ENCODE measurements at regions not wholly inside any gene's neighbourhood (a gene's known extent, or its start where the extent isn't known, plus 50 kb on each side); places are given as distances from the start of the nearest gene placed in this dataset.
A peak's percentile ranks its signal among the peaks of the same experiment; 100 is the strongest.

DNA sequence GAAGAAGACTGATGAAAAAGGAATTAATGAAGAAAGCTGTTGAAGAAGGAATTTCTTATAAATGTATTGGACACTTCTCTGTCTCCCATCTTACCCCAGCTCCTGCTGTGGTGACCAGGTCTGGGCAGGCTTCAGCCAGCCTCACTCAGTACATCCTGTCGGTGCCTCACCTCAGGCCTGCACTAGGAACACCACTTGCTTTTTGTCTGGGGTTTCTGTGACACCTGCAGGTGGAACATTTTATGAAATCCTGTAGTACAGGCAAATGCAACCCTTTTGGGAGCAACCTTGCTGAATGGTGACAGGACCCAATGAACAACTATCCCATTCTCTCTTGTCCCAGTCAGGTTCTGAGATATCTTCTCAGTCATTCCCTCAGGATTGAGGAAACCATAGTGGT is 129.7 kb downstream of the PRDM13 start:
- TF ChIP-seq, protein P1, sequence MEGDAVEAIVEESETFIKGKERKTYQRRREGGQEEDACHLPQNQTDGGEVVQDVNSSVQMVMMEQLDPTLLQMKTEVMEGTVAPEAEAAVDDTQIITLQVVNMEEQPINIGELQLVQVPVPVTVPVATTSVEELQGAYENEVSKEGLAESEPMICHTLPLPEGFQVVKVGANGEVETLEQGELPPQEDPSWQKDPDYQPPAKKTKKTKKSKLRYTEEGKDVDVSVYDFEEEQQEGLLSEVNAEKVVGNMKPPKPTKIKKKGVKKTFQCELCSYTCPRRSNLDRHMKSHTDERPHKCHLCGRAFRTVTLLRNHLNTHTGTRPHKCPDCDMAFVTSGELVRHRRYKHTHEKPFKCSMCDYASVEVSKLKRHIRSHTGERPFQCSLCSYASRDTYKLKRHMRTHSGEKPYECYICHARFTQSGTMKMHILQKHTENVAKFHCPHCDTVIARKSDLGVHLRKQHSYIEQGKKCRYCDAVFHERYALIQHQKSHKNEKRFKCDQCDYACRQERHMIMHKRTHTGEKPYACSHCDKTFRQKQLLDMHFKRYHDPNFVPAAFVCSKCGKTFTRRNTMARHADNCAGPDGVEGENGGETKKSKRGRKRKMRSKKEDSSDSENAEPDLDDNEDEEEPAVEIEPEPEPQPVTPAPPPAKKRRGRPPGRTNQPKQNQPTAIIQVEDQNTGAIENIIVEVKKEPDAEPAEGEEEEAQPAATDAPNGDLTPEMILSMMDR (conservative IDR thresholded peaks at IDR 0.05; ENCODE audit: low read depth, low read length), result peak; percentile 11
- no peak overlapping the region for H3K4me3 ChIP-seq (ENCODE audit: low read depth, low read length)
- no peak for DNase-seq (ENCODE audit: low read depth)

DNA sequence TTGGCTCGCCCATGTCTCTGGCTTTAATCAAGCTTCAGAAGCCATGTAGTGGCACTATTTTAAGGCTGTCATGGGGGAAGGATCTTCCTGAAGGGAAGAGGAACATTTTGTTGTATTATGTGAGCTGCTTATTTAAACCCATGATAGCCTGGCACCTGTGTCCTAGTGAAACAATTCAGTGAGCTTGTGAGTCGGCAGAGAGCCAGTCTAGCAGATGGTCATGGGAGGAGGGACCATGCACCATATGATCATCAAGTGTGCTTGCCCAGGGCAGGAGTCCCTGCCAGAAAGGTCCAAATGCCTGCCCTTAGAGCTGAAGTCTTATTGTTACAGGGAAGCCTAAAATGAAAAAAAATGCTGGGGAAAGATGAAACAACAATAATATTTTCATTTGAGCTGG is 132.9 kb downstream of the PRDM13 start:
- TF ChIP-seq, protein P1 (conservative IDR thresholded peaks at IDR 0.05; ENCODE audit: low read depth, low read length), result no peak
- H3K4me3 ChIP-seq (ENCODE audit: low read depth, low read length), result no peak overlapping the region
- DNase-seq (ENCODE audit: low read depth), result no peak

DNA sequence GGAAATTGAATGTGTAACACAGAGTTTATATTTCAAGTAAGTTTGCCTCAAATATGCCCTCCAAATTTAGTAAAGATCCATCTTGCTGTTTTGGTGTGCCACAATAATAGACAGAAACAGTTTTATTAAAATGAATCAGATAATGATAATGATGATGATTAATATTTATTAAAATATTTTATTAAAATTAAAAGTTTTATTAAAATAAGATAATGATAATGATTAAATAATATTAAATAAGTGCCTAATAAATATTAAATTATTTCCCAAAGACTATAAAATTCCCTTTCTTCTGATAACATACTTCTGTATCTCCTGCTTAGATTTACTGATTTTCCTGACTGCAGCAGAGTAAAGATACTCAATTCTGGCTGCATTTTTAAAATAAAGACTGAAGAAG is 134.5 kb downstream of the PRDM13 start:
- TF ChIP-seq, protein P1 (conservative IDR thresholded peaks at IDR 0.05; ENCODE audit: low read depth, low read length), result no peak
- H3K4me3 ChIP-seq (ENCODE audit: low read depth, low read length), result no peak overlapping the region
- no peak for DNase-seq (ENCODE audit: low read depth)

DNA sequence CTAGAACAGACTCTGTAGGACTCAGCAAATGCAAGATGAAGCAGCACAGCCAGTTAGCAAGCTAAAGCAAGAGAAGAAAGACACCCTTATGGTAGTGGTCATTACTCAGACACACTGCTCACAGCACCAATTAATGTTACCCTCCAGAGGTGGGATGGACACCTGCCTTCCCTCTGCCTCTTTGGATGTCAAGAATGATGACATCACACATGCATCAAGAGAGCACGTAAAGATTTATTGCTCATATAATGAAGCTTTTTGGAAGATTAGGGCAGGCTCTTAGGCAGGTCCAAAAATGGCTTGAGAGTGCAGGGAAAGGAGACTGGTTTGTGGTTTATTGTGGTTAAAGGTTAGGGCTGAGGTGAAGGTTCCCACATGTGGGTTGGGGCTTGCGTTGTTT is 137.0 kb downstream of the PRDM13 start:
- no peak for DNase-seq (ENCODE audit: low read depth)
- TF ChIP-seq, protein P1 (conservative IDR thresholded peaks at IDR 0.05; ENCODE audit: low read depth, low read length), result no peak

DNA sequence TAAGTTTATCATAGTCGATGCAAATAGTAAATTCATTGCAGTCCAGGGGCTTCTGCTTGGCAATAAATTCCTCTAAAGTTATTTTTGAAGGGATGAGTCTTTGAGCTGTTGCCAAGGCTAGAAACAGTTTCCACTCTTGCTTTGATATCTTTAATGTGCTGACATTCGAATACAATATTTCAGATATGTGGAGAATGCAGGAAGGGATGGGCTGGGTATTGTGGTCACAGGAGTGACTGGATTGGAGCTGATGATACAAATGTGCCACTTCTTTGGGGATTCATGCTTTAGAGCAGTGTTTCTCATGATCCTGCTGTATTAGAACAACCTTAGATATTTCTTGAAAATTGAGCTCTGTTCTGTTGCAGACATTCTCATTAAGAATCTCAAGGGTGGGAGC is 139.0 kb downstream of the PRDM13 start:
- TF ChIP-seq, protein P1 (conservative IDR thresholded peaks at IDR 0.05; ENCODE audit: low read depth, low read length), result no peak
- H3K4me3 ChIP-seq (ENCODE audit: low read depth, low read length), result no peak overlapping the region
- DNase-seq (ENCODE audit: low read depth), result no peak

More for the DNA sequence above, 137.0 kb downstream of the PRDM13 start:
- no peak overlapping the region for H3K4me3 ChIP-seq (ENCODE audit: low read depth, low read length)

DNA sequence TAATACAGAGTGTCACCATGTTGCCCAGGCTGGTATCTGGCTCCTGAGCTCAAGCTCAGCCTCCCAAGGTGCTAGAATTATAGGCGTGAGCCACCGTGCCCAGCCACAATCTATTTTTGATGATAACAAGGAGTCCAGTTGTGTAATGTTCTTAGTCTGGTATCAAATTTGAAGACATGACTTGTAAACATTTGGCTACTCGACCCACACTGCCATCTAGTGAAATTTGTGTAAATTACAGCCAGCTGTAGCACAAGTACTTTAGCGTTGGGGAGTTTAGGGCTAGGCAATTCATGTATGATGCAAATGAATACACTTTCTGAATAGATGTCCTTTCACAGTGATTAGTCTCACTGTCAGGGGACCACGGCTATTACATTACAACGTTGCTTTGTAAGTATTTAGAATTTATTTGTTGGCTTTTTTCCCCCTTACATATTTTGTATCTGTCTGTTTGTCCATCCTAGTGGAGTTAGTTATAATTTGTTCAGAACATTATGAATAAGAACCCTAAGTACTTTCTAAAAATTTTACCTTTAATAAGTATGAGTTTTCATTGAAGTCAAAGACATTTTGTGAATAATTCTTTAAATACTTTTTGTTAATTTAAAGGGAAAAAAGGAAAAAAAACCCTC is 139.7 kb downstream of the PRDM13 start:
- H3K4me3 ChIP-seq (ENCODE audit: low read depth, low read length), result no peak overlapping the region
- DNase-seq (ENCODE audit: low read depth), result peak; percentile 29
- TF ChIP-seq, protein P1 (conservative IDR thresholded peaks at IDR 0.05; ENCODE audit: low read depth, low read length), result peak; percentile 81

DNA sequence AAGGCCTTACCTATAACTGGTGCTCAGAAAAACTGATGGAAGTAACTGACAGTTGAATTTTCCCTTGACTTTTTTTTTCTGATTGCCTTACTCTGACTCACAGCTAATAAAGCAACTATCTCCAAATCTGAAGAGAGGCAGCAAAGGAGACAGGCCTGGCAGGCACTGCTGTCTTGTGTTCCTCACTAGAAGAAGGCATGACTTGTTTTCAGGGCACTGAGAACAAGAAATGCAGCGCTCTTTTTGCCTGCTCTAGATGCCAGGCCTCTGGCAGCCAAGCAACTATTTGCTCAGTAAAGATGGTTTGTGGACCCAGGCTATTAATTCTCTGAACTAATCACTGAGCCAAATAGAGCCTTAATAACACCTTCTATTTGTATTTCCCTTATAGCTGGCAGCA is 155.1 kb downstream of the PRDM13 start:
- TF ChIP-seq, protein P1 (conservative IDR thresholded peaks at IDR 0.05; ENCODE audit: low read depth, low read length), result no peak
- DNase-seq (ENCODE audit: low read depth), result no peak
- no peak overlapping the region for H3K4me3 ChIP-seq (ENCODE audit: low read depth, low read length)

Measured in epithelial cell of proximal tubule (primary cell).